H9 (cell line): ENCODE measurements at regions not wholly inside any gene's neighbourhood (a gene's known extent, or its start where the extent isn't known, plus 50 kb on each side); places are given as distances from the start of the nearest gene placed in this dataset.

ENCODE experiments used
- DNase-seq: peaks from one replicate; pipeline ENCODE4 v3.0.0-alpha.2; 2017
- H2AFZ ChIP-seq: one replicate; pipeline ENCODE4 v1.6.1; 2013; ENCODE audit warnings: mild to moderate bottlenecking, low read length, control low read depth, moderate library complexity
- H2AK5ac ChIP-seq: 2 replicates; pipeline ENCODE4 v1.6.1; 2013; ENCODE audit warnings: low read length, control low read depth, mixed read lengths; ENCODE audit not compliant: insufficient read length
- H2BK120ac ChIP-seq: one replicate; pipeline ENCODE4 v1.6.1; 2013; ENCODE audit warnings: low read depth, mild to moderate bottlenecking, low read length, control low read depth, inconsistent platforms; ENCODE audit not compliant: poor library complexity, severe bottlenecking
- H2BK12ac ChIP-seq: 2 replicates; pipeline ENCODE4 v1.6.1; 2013; ENCODE audit warnings: low read length, control low read depth, mixed read lengths, low read depth; ENCODE audit not compliant: insufficient read length
- H2BK15ac ChIP-seq: 2 replicates; pipeline ENCODE4 v1.6.1; 2013; ENCODE audit warnings: low read depth, low read length, control low read depth
- H2BK20ac ChIP-seq: one replicate; pipeline ENCODE4 v1.6.1; 2013; ENCODE audit warnings: low read depth, mild to moderate bottlenecking, low read length, control low read depth, inconsistent platforms; ENCODE audit not compliant: poor library complexity, severe bottlenecking
- H2BK5ac ChIP-seq: 2 replicates; pipeline ENCODE4 v1.6.1; 2013; ENCODE audit warnings: low read length, control low read depth, mixed read lengths; ENCODE audit not compliant: insufficient read length
- H3K14ac ChIP-seq: 2 replicates; pipeline ENCODE4 v1.6.1; 2013; ENCODE audit warnings: low read length, control low read depth; ENCODE audit not compliant: insufficient read depth
- H3K18ac ChIP-seq: 2 replicates; pipeline ENCODE4 v1.6.1; 2013; ENCODE audit warnings: low read depth, mild to moderate bottlenecking, mixed read lengths, low read length, control low read depth; ENCODE audit not compliant: insufficient read length
- H3K23ac ChIP-seq: 2 replicates; pipeline ENCODE4 v1.6.1; 2013; ENCODE audit warnings: low read length, control low read depth, mixed read lengths, low read depth; ENCODE audit not compliant: insufficient read length
- H3K23me2 ChIP-seq: 2 replicates; pipeline ENCODE4 v1.6.1; 2013; ENCODE audit warnings: low read depth, mild to moderate bottlenecking, mixed read lengths, low read length, control low read depth; ENCODE audit not compliant: insufficient read length, poor library complexity, severe bottlenecking
- H3K27ac ChIP-seq: 2 replicates; pipeline ENCODE4 v1.5.1; 2013; ENCODE audit warnings: low read length, control low read depth, mixed read lengths, low read depth; ENCODE audit not compliant: insufficient read length
- H3K27me3 ChIP-seq: 2 replicates; pipeline ENCODE4 v1.6.1; 2013; ENCODE audit warnings: low read length, control low read depth, inconsistent platforms; ENCODE audit not compliant: insufficient read depth
- H3K4ac ChIP-seq: 2 replicates; pipeline ENCODE4 v1.6.1; 2013; ENCODE audit warnings: low read depth, mild to moderate bottlenecking, control low read depth, inconsistent platforms, low read length, moderate library complexity
- H3K4me1 ChIP-seq: 2 replicates; pipeline ENCODE4 v1.6.1; 2013; ENCODE audit warnings: low read length, control low read depth, inconsistent platforms; ENCODE audit not compliant: insufficient read depth
- H3K4me2 ChIP-seq: 2 replicates; pipeline ENCODE4 v1.6.1; 2013; ENCODE audit warnings: low read length, control low read depth, mixed read lengths; ENCODE audit not compliant: insufficient read length, insufficient read depth
- H3K56ac ChIP-seq: 2 replicates; pipeline ENCODE4 v1.6.1; 2013; ENCODE audit warnings: low read depth, mild to moderate bottlenecking, mixed read lengths, low read length, control low read depth; ENCODE audit not compliant: insufficient read length
- H3K79me1 ChIP-seq: 2 replicates; pipeline ENCODE4 v1.6.1; 2013; ENCODE audit warnings: low read depth, mild to moderate bottlenecking, moderate library complexity, low read length, control low read depth, inconsistent platforms; ENCODE audit not compliant: insufficient read depth, poor library complexity, severe bottlenecking
- H3K79me2 ChIP-seq: 2 replicates; pipeline ENCODE4 v1.6.1; 2013; ENCODE audit warnings: low read length, control low read depth, inconsistent platforms; ENCODE audit not compliant: insufficient read depth
- H3K9ac ChIP-seq: 2 replicates; pipeline ENCODE4 v1.6.1; 2013; ENCODE audit warnings: low read length, control low read depth, mixed read lengths; ENCODE audit not compliant: insufficient read length; ENCODE audit errors: extremely low read depth
- H3K9me3 ChIP-seq: one replicate; pipeline ENCODE4 v1.6.1; 2013; ENCODE audit warnings: low read depth, low read length, inconsistent platforms; ENCODE audit not compliant: control insufficient read depth
- H3T11ph ChIP-seq: one replicate; pipeline ENCODE4 v1.6.1; 2013; ENCODE audit warnings: mild to moderate bottlenecking, low read length, control low read depth, inconsistent platforms
- H4K20me1 ChIP-seq: one replicate; pipeline ENCODE4 v1.6.1; 2013; ENCODE audit not compliant: control insufficient read depth, insufficient read length, insufficient read depth
- H4K5ac ChIP-seq: 2 replicates; pipeline ENCODE4 v1.6.1; 2013; ENCODE audit warnings: low read depth, mild to moderate bottlenecking, mixed read lengths, low read length, control low read depth; ENCODE audit not compliant: insufficient read length
- H4K8ac ChIP-seq: replicated peaks from 2 replicates; pipeline ENCODE4 v1.6.1; 2013; ENCODE audit warnings: low read length, control low read depth, mixed read lengths, low read depth; ENCODE audit not compliant: insufficient read length
- H4K91ac ChIP-seq: 2 replicates; pipeline ENCODE4 v1.6.1; 2013; ENCODE audit warnings: low read depth, mild to moderate bottlenecking, moderate library complexity, mixed read lengths, low read length, control low read depth; ENCODE audit not compliant: insufficient read length
- H3K27ac Mint-ChIP-seq, 3 experiments: 2 replicates in 2 of 3; 3 replicates in 1 of 3; pipeline ENCODE4 v1.8.0; 2020 to 2021; ENCODE audit warnings: mixed read lengths in 3 of 3, mild to moderate bottlenecking in 1 of 3, moderate library complexity in 1 of 3
- H3K27me3 Mint-ChIP-seq: 2 replicates; pipeline ENCODE4 v1.8.0; 2021; ENCODE audit warnings: low read depth, mild to moderate bottlenecking, moderate library complexity, mixed read lengths
- H3K36me3 Mint-ChIP-seq, 3 experiments: 2 replicates in 2 of 3; 3 replicates in 1 of 3; pipeline ENCODE4 v1.8.0; 2020 to 2021; ENCODE audit warnings: low read depth in 3 of 3, mixed read lengths in 3 of 3; ENCODE audit not compliant: insufficient read depth in 1 of 3
- H3K4me1 Mint-ChIP-seq, 2 experiments: 2 replicates each; pipeline ENCODE4 v1.8.0; 2020; ENCODE audit warnings: mixed read lengths in 2 of 2
- H3K4me3 Mint-ChIP-seq, 2 experiments: 2 replicates in 1 of 2; 3 replicates in 1 of 2; pipeline ENCODE4 v1.8.0; 2020 to 2021; ENCODE audit warnings: mild to moderate bottlenecking in 2 of 2, mixed read lengths in 2 of 2, moderate library complexity in 1 of 2
- H3K9me3 Mint-ChIP-seq, 2 experiments: 2 replicates in 1 of 2; 3 replicates in 1 of 2; pipeline ENCODE4 v1.8.0; 2020; ENCODE audit warnings: mild to moderate bottlenecking in 2 of 2, mixed read lengths in 2 of 2, moderate library complexity in 1 of 2
- CTCF ChIP-seq: fragments of 200-600 bp; sonication (generic); conservative IDR thresholded peaks from 3 replicates; pipeline ENCODE4 v1.8.0; 2021; ENCODE audit warnings: antibody characterized with exemption, mild to moderate bottlenecking
- WGBS: extraction: QIAGEN DNeasy Blood & Tissue Kit; methylation state at CpG from one replicate; pipeline ENCODE4 v1.1.7; 2013; ENCODE audit warnings: missing lambda C conversion rate, low lambda C conversion rate, mixed read lengths; ENCODE audit not compliant: insufficient read length; ENCODE audit errors: extremely low coverage; 5-methylcytosine and 5-hydroxymethylcytosine counted together

GRCh38 chr5:119795768-119796167 is 166.4 kb downstream of the FAM170A start:
- Histone ChIP-seq H3K27me3 (no peaks in the 10 kb centered on the region), H4K5ac (no peak overlapping the region), H3K9me3 (no peaks in the 10 kb centered on the region), H3K4me1 (no peaks in the 10 kb centered on the region), H2BK20ac (no peak overlapping the region), H3K4ac (no peak overlapping the region), H3K79me1 (no peaks in the 10 kb centered on the region), H2BK120ac (no peak overlapping the region), H4K20me1 (no peaks in the 10 kb centered on the region), H4K8ac (no peak overlapping the region), H3K79me2 (no peaks in the 10 kb centered on the region), H2BK12ac (no peak overlapping the region), H3K27ac (no peak overlapping the region), H3T11ph (no peak overlapping the region), H2AK5ac (no peak overlapping the region), H2BK15ac (no peak overlapping the region), H2AFZ (no peak overlapping the region), H3K23ac (no peak overlapping the region), H3K23me2 (no peaks in the 10 kb centered on the region), H3K56ac (no peak overlapping the region), H3K4me2 (no peak overlapping the region), H2BK5ac (no peak overlapping the region), H3K18ac (no peak overlapping the region), H3K14ac (no peak overlapping the region), H4K91ac (no peak overlapping the region), H3K9ac (no peak overlapping the region)
- H3K4me3 Mint-ChIP-seq = no peak overlapping the region
- no peaks in the 10 kb centered on the region for H3K27me3 Mint-ChIP-seq
- TF ChIP-seq CTCF = no peak
- H3K9me3 Mint-ChIP-seq = no peaks in the 10 kb centered on the region; a peak in 1 of 5 replicates
- DNase-seq = no peak
- no peak overlapping the region; a peak in 1 of 7 replicates for H3K27ac Mint-ChIP-seq
- WGBS = no CpG with 5 or more reads among the region's 2 CpGs
- peaks cover 0 to 4% of the 10 kb centered on the region in 2 experiments; a peak in 2 of 4 replicates for H3K4me1 Mint-ChIP-seq
- H3K36me3 Mint-ChIP-seq = no peaks in the 10 kb centered on the region
